Breast epithelium (tissue), 3 donors: ENCODE measurements at regions not wholly inside any gene's neighbourhood (a gene's known extent, or its start where the extent isn't known, plus 50 kb on each side); places are given as distances from the start of the nearest gene placed in this dataset.

ENCODE experiments used
- CTCF ChIP-seq, 3 donors: fragments of 450-650 bp; IDR thresholded peaks; one replicate each; pipeline ENCODE4 v1.5.1; 2016 to 2017; ENCODE audit warnings: antibody characterized with exemption in 3 of 3, mild to moderate bottlenecking in 3 of 3, moderate library complexity in 3 of 3
- POLR2A ChIP-seq: fragments of 450-650 bp; IDR thresholded peaks from one replicate; pipeline ENCODE4 v1.6.1; 2016; ENCODE audit warnings: antibody characterized with exemption, mild to moderate bottlenecking, moderate library complexity
- POLR2AphosphoS5 ChIP-seq, 3 donors: sonication (generic); formaldehyde crosslinking; IDR thresholded peaks; one replicate each; pipeline ENCODE4 v1.6.1; 2017; ENCODE audit warnings: antibody characterized with exemption in 3 of 3

GRCh38 chr9:20217596-20217995 is 404.7 kb downstream of the MLLT3 start:
- TF ChIP-seq POLR2AphosphoS5 (IDR thresholded peaks at IDR 0.05) = no peak
- no peak for TF ChIP-seq CTCF (IDR thresholded peaks at IDR 0.05)
- TF ChIP-seq POLR2A = no peak
